ENCODE measurements at regions not wholly inside any gene's neighbourhood (a gene's known extent, or its start where the extent isn't known, plus 50 kb on each side); places are given as distances from the start of the nearest gene placed in this dataset.

DNA sequence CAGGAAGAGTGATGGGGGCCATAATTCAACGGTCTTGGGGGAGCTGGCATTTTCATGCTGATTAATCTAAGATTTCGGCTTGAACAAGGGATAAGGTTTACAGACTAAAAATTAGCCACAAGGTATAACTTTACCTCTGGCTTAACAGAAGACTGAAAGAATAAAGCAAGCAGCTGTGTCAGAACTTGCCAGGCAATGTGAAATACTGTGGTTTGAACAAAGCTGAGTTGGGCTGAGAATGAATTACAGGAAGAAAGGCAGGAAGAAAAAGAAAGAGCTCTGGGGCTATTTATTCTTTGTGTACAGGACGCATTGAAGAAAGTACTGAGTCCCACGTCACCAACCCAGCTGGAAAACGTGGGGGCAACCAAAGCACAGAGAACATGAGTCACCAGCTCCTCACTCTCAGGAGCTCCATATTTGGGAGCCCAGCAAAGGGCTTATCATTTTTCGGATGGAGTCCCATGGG is 121.5 kb upstream of the NEDD9 start:
- no peak for ATAC-seq
- TF ChIP-seq ZNF70 (CRISPR knock-in tag; IDR thresholded peaks at IDR 0.05) (no peak), OSR1 (CRISPR knock-in tag; IDR thresholded peaks at IDR 0.05) (no peak), SNAI2 (CRISPR knock-in tag; IDR thresholded peaks at IDR 0.05) (no peak), PPARA (CRISPR knock-in tag; IDR thresholded peaks at IDR 0.05; ENCODE audit: borderline replicate concordance) (no peak), ZNF8 (CRISPR knock-in tag; IDR thresholded peaks at IDR 0.05) (no peak), ZFP30 (CRISPR knock-in tag; IDR thresholded peaks at IDR 0.05) (no peak), ZC3H10 (CRISPR knock-in tag; IDR thresholded peaks at IDR 0.05) (no peak), TCF4 (CRISPR knock-in tag; IDR thresholded peaks at IDR 0.05; ENCODE audit: borderline replicate concordance) (no peak), RARB (CRISPR knock-in tag; IDR thresholded peaks at IDR 0.05) (no peak), ESRRG (CRISPR knock-in tag; IDR thresholded peaks at IDR 0.05) (no peak), ZFP3 (CRISPR knock-in tag; IDR thresholded peaks at IDR 0.05) (no peak), ARNTL (CRISPR knock-in tag; IDR thresholded peaks at IDR 0.05; ENCODE audit: borderline replicate concordance, low read depth) (no peak), CSDC2 (CRISPR knock-in tag; IDR thresholded peaks at IDR 0.05) (no peak), ZNF565 (CRISPR knock-in tag; conservative IDR thresholded peaks at IDR 0.05; ENCODE audit: low read depth) (no peak), GLIS3 (CRISPR knock-in tag; IDR thresholded peaks at IDR 0.05) (no peak)
- TF ChIP-seq, protein P1, sequence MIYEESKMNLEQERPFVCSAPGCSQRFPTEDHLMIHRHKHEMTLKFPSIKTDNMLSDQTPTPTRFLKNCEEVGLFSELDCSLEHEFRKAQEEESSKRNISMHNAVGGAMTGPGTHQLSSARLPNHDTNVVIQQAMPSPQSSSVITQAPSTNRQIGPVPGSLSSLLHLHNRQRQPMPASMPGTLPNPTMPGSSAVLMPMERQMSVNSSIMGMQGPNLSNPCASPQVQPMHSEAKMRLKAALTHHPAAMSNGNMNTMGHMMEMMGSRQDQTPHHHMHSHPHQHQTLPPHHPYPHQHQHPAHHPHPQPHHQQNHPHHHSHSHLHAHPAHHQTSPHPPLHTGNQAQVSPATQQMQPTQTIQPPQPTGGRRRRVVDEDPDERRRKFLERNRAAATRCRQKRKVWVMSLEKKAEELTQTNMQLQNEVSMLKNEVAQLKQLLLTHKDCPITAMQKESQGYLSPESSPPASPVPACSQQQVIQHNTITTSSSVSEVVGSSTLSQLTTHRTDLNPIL (CRISPR knock-in tag; IDR thresholded peaks at IDR 0.05; ENCODE audit: low read depth): no peak
- TF ChIP-seq, protein P2, sequence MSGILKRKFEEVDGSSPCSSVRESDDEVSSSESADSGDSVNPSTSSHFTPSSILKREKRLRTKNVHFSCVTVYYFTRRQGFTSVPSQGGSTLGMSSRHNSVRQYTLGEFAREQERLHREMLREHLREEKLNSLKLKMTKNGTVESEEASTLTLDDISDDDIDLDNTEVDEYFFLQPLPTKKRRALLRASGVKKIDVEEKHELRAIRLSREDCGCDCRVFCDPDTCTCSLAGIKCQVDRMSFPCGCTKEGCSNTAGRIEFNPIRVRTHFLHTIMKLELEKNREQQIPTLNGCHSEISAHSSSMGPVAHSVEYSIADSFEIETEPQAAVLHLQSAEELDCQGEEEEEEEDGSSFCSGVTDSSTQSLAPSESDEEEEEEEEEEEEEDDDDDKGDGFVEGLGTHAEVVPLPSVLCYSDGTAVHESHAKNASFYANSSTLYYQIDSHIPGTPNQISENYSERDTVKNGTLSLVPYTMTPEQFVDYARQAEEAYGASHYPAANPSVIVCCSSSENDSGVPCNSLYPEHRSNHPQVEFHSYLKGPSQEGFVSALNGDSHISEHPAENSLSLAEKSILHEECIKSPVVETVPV (CRISPR knock-in tag; IDR thresholded peaks at IDR 0.05): no peak
- TF ChIP-seq, protein P3, sequence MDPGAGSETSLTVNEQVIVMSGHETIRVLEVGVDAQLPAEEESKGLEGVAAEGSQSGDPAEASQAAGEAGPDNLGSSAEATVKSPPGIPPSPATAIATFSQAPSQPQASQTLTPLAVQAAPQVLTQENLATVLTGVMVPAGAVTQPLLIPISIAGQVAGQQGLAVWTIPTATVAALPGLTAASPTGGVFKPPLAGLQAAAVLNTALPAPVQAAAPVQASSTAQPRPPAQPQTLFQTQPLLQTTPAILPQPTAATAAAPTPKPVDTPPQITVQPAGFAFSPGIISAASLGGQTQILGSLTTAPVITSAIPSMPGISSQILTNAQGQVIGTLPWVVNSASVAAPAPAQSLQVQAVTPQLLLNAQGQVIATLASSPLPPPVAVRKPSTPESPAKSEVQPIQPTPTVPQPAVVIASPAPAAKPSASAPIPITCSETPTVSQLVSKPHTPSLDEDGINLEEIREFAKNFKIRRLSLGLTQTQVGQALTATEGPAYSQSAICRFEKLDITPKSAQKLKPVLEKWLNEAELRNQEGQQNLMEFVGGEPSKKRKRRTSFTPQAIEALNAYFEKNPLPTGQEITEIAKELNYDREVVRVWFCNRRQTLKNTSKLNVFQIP (CRISPR knock-in tag; IDR thresholded peaks at IDR 0.05; ENCODE audit: borderline replicate concordance, low read depth): no peak
- TF ChIP-seq, protein P4, sequence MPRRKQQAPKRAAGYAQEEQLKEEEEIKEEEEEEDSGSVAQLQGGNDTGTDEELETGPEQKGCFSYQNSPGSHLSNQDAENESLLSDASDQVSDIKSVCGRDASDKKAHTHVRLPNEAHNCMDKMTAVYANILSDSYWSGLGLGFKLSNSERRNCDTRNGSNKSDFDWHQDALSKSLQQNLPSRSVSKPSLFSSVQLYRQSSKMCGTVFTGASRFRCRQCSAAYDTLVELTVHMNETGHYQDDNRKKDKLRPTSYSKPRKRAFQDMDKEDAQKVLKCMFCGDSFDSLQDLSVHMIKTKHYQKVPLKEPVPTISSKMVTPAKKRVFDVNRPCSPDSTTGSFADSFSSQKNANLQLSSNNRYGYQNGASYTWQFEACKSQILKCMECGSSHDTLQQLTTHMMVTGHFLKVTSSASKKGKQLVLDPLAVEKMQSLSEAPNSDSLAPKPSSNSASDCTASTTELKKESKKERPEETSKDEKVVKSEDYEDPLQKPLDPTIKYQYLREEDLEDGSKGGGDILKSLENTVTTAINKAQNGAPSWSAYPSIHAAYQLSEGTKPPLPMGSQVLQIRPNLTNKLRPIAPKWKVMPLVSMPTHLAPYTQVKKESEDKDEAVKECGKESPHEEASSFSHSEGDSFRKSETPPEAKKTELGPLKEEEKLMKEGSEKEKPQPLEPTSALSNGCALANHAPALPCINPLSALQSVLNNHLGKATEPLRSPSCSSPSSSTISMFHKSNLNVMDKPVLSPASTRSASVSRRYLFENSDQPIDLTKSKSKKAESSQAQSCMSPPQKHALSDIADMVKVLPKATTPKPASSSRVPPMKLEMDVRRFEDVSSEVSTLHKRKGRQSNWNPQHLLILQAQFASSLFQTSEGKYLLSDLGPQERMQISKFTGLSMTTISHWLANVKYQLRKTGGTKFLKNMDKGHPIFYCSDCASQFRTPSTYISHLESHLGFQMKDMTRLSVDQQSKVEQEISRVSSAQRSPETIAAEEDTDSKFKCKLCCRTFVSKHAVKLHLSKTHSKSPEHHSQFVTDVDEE (CRISPR knock-in tag; IDR thresholded peaks at IDR 0.05): no peak
- TF ChIP-seq, protein P5, sequence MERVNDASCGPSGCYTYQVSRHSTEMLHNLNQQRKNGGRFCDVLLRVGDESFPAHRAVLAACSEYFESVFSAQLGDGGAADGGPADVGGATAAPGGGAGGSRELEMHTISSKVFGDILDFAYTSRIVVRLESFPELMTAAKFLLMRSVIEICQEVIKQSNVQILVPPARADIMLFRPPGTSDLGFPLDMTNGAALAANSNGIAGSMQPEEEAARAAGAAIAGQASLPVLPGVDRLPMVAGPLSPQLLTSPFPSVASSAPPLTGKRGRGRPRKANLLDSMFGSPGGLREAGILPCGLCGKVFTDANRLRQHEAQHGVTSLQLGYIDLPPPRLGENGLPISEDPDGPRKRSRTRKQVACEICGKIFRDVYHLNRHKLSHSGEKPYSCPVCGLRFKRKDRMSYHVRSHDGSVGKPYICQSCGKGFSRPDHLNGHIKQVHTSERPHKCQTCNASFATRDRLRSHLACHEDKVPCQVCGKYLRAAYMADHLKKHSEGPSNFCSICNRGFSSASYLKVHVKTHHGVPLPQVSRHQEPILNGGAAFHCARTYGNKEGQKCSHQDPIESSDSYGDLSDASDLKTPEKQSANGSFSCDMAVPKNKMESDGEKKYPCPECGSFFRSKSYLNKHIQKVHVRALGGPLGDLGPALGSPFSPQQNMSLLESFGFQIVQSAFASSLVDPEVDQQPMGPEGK (CRISPR knock-in tag; IDR thresholded peaks at IDR 0.05; ENCODE audit: borderline replicate concordance): no peak

DNA sequence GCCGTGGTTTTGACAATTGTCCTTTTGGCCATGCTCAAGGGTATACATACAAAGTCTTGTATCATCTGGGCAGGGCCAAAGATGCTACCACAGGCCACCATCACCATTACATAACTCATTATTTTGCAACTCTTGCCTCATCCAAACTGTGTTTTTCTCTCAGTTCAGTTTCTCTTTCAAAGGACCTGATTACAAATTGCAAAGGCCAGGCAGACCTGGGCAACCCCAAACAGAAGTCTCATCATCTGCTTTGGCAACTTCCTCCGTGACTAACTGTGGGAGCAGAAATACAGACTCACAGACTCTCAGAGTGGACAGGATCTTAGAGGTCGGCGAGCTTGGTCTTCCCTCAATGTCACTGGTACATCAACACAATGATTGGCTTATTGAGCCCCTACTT is 117.8 kb upstream of the NEDD9 start:
- ATAC-seq: no peak
- TF ChIP-seq OSR1 (CRISPR knock-in tag; IDR thresholded peaks at IDR 0.05) (no peak), ZFP3 (CRISPR knock-in tag; IDR thresholded peaks at IDR 0.05) (no peak), ZC3H10 (CRISPR knock-in tag; IDR thresholded peaks at IDR 0.05) (no peak), CSDC2 (CRISPR knock-in tag; IDR thresholded peaks at IDR 0.05) (no peak), ISL1 (CRISPR knock-in tag; IDR thresholded peaks at IDR 0.05) (no peak)
- TF ChIP-seq, protein P2 (CRISPR knock-in tag; IDR thresholded peaks at IDR 0.05): no peak
